GM12878 (cell line): ENCODE measurements at regions not wholly inside any gene's neighbourhood (a gene's known extent, or its start where the extent isn't known, plus 50 kb on each side); places are given as distances from the start of the nearest gene placed in this dataset.

Experiments used
- ATAC-seq: fragments of 200-7000 bp; cut with Tn5 transposase; 3 replicates; pipeline ENCODE4 v1.9.1; 2020; ENCODE audit warnings: mild to moderate bottlenecking, moderate library complexity
- BruUV-seq: library from RNA; stranded (reverse); fragments of 400-500 nt; replicated peaks from 2 replicates; lab custom pipeline; 2021; lab: Mats Ljungman, UMichigan
- CTCF ChIA-PET: fragments of 300-600 bp; sonication (Branson Sonifier 250); formaldehyde crosslinking; extraction: SDS; loops from one replicate; lab custom pipeline; 2021; ENCODE audit warnings: inconsistent platforms; lab: Yijun Ruan, JAX
- POLR2A ChIA-PET: fragments of 350-600 bp; formaldehyde crosslinking; extraction: SDS; loops from one replicate; lab custom pipeline; 2021; ENCODE audit warnings: inconsistent platforms; lab: Charles Lee
- RAD21 ChIA-PET: fragments of 300-600 bp; sonication (Branson Sonifier 250); formaldehyde crosslinking; loops from one replicate; lab custom pipeline; 2023; ENCODE audit warnings: antibody characterized with exemption; ENCODE audit not compliant: unreplicated experiment; lab: Charles Lee
- SMC1A ChIA-PET: fragments of 300-600 bp; sonication (Branson Sonifier 250); formaldehyde crosslinking; loops from one replicate; lab custom pipeline; 2023; ENCODE audit not compliant: unreplicated experiment, uncharacterized antibody; lab: Charles Lee
- DNase-seq: peaks from one replicate; pipeline ENCODE4 v3.0.0-alpha.2; 2011; ENCODE audit warnings: low read depth, low spot score
- FAIRE-seq: peaks from 3 replicates; lab custom pipeline; 2011; peaks lifted over from hg19 to GRCh38; lab: Jason Lieb, UNC
- H2AFZ ChIP-seq: 2 replicates; pipeline ENCODE4 v1.6.0; 2011; ENCODE audit warnings: low read depth, low read length, control low read depth; ENCODE audit not compliant: control insufficient read depth
- H3K27ac ChIP-seq: 2 replicates; pipeline ENCODE4 v1.5.1; 2011; ENCODE audit warnings: control low read depth; ENCODE audit not compliant: control insufficient read depth, insufficient read depth
- H3K27me3 ChIP-seq, 2 experiments: replicated peaks in 1 of 2; 2 replicates each; pipeline versions ENCODE4 v1.6.0 to v1.6.1; 2011; ENCODE audit warnings: low read length in 1 of 2; ENCODE audit not compliant: control insufficient read depth in 2 of 2, insufficient read depth in 2 of 2
- H3K36me3 ChIP-seq, 2 experiments: 2 replicates each; pipeline ENCODE4 v1.5.1; 2011; ENCODE audit warnings: low read length in 1 of 2; ENCODE audit not compliant: control insufficient read depth in 2 of 2, insufficient read depth in 2 of 2
- H3K4me1 ChIP-seq: 2 replicates; pipeline ENCODE4 v1.6.1; 2011; ENCODE audit warnings: mild to moderate bottlenecking, low read length, moderate library complexity, mixed read lengths; ENCODE audit not compliant: control insufficient read depth, insufficient read depth
- H3K4me2 ChIP-seq: 2 replicates; pipeline ENCODE4 v1.6.0; 2011; ENCODE audit warnings: control low read depth; ENCODE audit not compliant: control insufficient read depth, insufficient read depth
- H3K4me3 ChIP-seq: fragments of 200-600 bp; sonication (generic); 2 replicates; pipeline ENCODE4 v1.5.1; 2016
- H3K79me2 ChIP-seq: 2 replicates; pipeline ENCODE4 v1.6.0; 2011; ENCODE audit warnings: low read length; ENCODE audit not compliant: control insufficient read depth, insufficient read depth
- H3K9ac ChIP-seq: 2 replicates; pipeline ENCODE4 v1.8.0; 2011; ENCODE audit warnings: low read length, control low read depth, mixed read lengths; ENCODE audit not compliant: control insufficient read depth, insufficient read depth
- H3K9me3 ChIP-seq: replicated peaks from 3 replicates; pipeline ENCODE4 v1.5.1; 2011; ENCODE audit warnings: mild to moderate bottlenecking, low read length; ENCODE audit not compliant: control insufficient read depth, insufficient read depth
- H4K20me1 ChIP-seq: 2 replicates; pipeline ENCODE4 v1.6.0; 2011; ENCODE audit not compliant: control insufficient read depth, insufficient read depth
- BHLHE40 ChIP-seq, 2 experiments: fragments of 450-650 bp in 1 of 2; IDR thresholded peaks; 2 replicates each; pipeline ENCODE4 v1.6.1; 2011 to 2017; ENCODE audit warnings: low read depth in 2 of 2, borderline replicate concordance in 1 of 2, improper control_type of control experiment in 1 of 2, low read length in 1 of 2, mild to moderate bottlenecking in 1 of 2
- EGR1 ChIP-seq, 2 experiments: IDR thresholded peaks; 1 replicate in 1 of 2; 2 replicates in 1 of 2; pipeline ENCODE4 v1.6.1; 2011 to 2012; ENCODE audit warnings: low read depth in 2 of 2, low read length in 2 of 2, borderline replicate concordance in 1 of 2, mild to moderate bottlenecking in 1 of 2, moderate library complexity in 1 of 2
- EP300 ChIP-seq, 2 experiments: fragments of 150-350 bp in 1 of 2; IDR thresholded peaks; 2 replicates each; pipeline ENCODE4 v1.6.1; 2011 to 2012; ENCODE audit warnings: low read depth in 2 of 2, low read length in 2 of 2, borderline replicate concordance in 1 of 2, improper control_type of control experiment in 1 of 2, inconsistent platforms in 1 of 2; ENCODE audit not compliant: control insufficient read depth in 1 of 2
- IKZF1 ChIP-seq: fragments of 450-650 bp; conservative IDR thresholded peaks from 2 replicates; pipeline ENCODE4 v1.6.1; 2017; ENCODE audit warnings: antibody characterized with exemption, mild to moderate bottlenecking
- IRF5 ChIP-seq: fragments of 450-650 bp; IDR thresholded peaks from 2 replicates; pipeline ENCODE4 v1.6.1; 2017; ENCODE audit warnings: borderline replicate concordance
- MLLT1 ChIP-seq: fragments of 450-650 bp; IDR thresholded peaks from 2 replicates; pipeline ENCODE4 v1.6.1; 2016; ENCODE audit warnings: mild to moderate bottlenecking
- RBBP5 ChIP-seq: fragments of 200-600 bp; sonication (generic); conservative IDR thresholded peaks from 2 replicates; pipeline ENCODE4 v1.6.1; 2016
- RELA ChIP-seq: fragments of 450-650 bp; IDR thresholded peaks from 2 replicates; pipeline ENCODE4 v1.8.0; 2014; ENCODE audit warnings: borderline replicate concordance; ENCODE audit not compliant: partially characterized antibody
- SKIL ChIP-seq: fragments of 450-650 bp; IDR thresholded peaks from 2 replicates; pipeline ENCODE4 v1.6.1; 2017; ENCODE audit warnings: mild to moderate bottlenecking, low read depth, inconsistent platforms; ENCODE audit not compliant: poor library complexity, severe bottlenecking
- STAT1 ChIP-seq: fragments of 450-650 bp; conservative IDR thresholded peaks from 2 replicates; pipeline ENCODE4 v1.6.1; 2014; ENCODE audit warnings: antibody characterized with exemption, mild to moderate bottlenecking
- ZNF24 ChIP-seq: fragments of 450-650 bp; IDR thresholded peaks from 2 replicates; pipeline ENCODE4 v1.6.1; 2017; ENCODE audit warnings: antibody characterized with exemption, mild to moderate bottlenecking
- ZNF384 ChIP-seq: IDR thresholded peaks from 2 replicates; pipeline ENCODE4 v1.6.1; 2012; ENCODE audit warnings: low read depth, mild to moderate bottlenecking, low read length, improper control_type of control experiment, borderline replicate concordance
- WGBS: methylation state at CpG from one replicate; pipeline ENCODE4 v1.1.6; 2016; ENCODE audit warnings: low lambda C conversion rate; ENCODE audit not compliant: insufficient replicate concordance, insufficient coverage; ENCODE audit errors: missing lambda C conversion rate; 5-methylcytosine and 5-hydroxymethylcytosine counted together
- in situ Hi-C: fragments of 300-500 bp; cut with MboI; formaldehyde crosslinking; loops from 9 replicates; pipeline ENCODE4 v1.14.3; 2018; ENCODE audit warnings: mixed read lengths
- intact Hi-C: fragments of 100-400 bp; cut with micrococcal nuclease; formaldehyde crosslinking; loops from one replicate; pipeline ENCODE4 v1.14.2; 2022; ENCODE audit not compliant: unreplicated experiment

GRCh38 chr16:88281858-88282563 is 100.7 kb upstream of the ZNF469 start:
- FAIRE-seq = no peak
- no TSS peak for BruUV-seq
- DNase-seq = no peak

More at GRCh38 chr16:88281858-88282563, 100.7 kb upstream of the ZNF469 start:
- RAD21 ChIA-PET = no interaction called here
- Histone ChIP-seq H3K4me3 (no peak overlapping the region), H3K4me1 (no peaks in the 10 kb centered on the region), H3K27ac (no peak overlapping the region), H3K4me2 (no peak overlapping the region), H3K27me3 (no peaks in the 10 kb centered on the region), H3K9ac (no peak overlapping the region), H3K9me3 (peaks cover 8% of the 10 kb centered on the region; the same call in 1 of the 3 replicates), H3K36me3 (no peaks in the 10 kb centered on the region), H4K20me1 (no peaks in the 10 kb centered on the region), H2AFZ (no peak overlapping the region), H3K79me2 (no peaks in the 10 kb centered on the region)
- SMC1A ChIA-PET = no interaction called here
- ATAC-seq = no peak
- intact Hi-C loops = no loop called here
- POLR2A ChIA-PET = no interaction called here
- in situ Hi-C loops = no loop called here
- WGBS = 21% methylated on average over 9 of the region's 9 CpGs
- TF ChIP-seq MLLT1 (no peak), IKZF1 (no peak), RELA (no peak), STAT1 (no peak), RBBP5 (no peak), ZNF24 (no peak), IRF5 (no peak), EP300 (IDR thresholded peaks at IDR 0.05; ENCODE audit: borderline replicate concordance in 1 of 2, control insufficient read depth in 1 of 2, low read depth in 2 of 2, low read length in 2 of 2) (no peak), SKIL (no peak), BHLHE40 (IDR thresholded peaks at IDR 0.05; ENCODE audit: borderline replicate concordance in 1 of 2, low read depth in 2 of 2, low read length in 1 of 2) (no peak), ZNF384 (no peak), EGR1 (IDR thresholded peaks at IDR 0.05; ENCODE audit: borderline replicate concordance in 1 of 2, low read depth in 2 of 2, low read length in 2 of 2) (no peak)
- CTCF ChIA-PET = no interaction called here
